K562 (cell line): ENCODE measurements at regions not wholly inside any gene's neighbourhood (a gene's known extent, or its start where the extent isn't known, plus 50 kb on each side); places are given as distances from the start of the nearest gene placed in this dataset.

Source experiments
- ATAC-seq: fragments of 200-7000 bp; cut with Tn5 transposase; 3 replicates; pipeline ENCODE4 v1.9.1; 2020; ENCODE audit warnings: moderate library complexity
- BruUV-seq: library from RNA; stranded (reverse); fragments of 400-500 nt; replicated peaks from 2 replicates; lab custom pipeline; 2021; lab: Mats Ljungman, UMichigan
- CTCF ChIA-PET: fragments of 300-600 bp; formaldehyde crosslinking; extraction: SDS; loops from one replicate; lab custom pipeline; 2021; ENCODE audit warnings: low intra/inter-chr PET ratio; lab: Yijun Ruan, JAX
- POLR2A ChIA-PET: fragments of 300-600, 350-650 bp; sonication (Branson Sonifier 250); formaldehyde crosslinking; extraction: SDS; loops from one replicate; lab custom pipeline; 2021; ENCODE audit warnings: antibody characterized with exemption, inconsistent platforms; lab: Yijun Ruan, JAX
- DNase-seq, 4 experiments: peaks; one replicate each; pipeline versions ENCODE4 v3.0.0 to v3.0.0-alpha.2; 2011 to 2018; ENCODE audit warnings: low spot score in 3 of 4, mixed read lengths in 3 of 4; ENCODE audit errors: extremely low read depth in 1 of 4
- FAIRE-seq: peaks from 2 replicates; lab custom pipeline; 2011; peaks lifted over from hg19 to GRCh38; lab: Jason Lieb, UNC
- H2AFZ ChIP-seq: 2 replicates; pipeline ENCODE4 v1.6.0; 2011; ENCODE audit warnings: low read depth, low read length, control low read depth, inconsistent platforms
- H3K27ac ChIP-seq: fragments of 200-600 bp; 3 replicates; pipeline ENCODE4 v1.8.0; 2011; ENCODE audit warnings: low read depth, mild to moderate bottlenecking, control low read depth, inconsistent platforms, low read length, moderate library complexity, mixed read lengths; ENCODE audit errors: extremely low read depth
- H3K27me3 ChIP-seq, 2 experiments: fragments of 300-600 bp in 1 of 2; 2 replicates in 1 of 2; 3 replicates in 1 of 2; pipeline versions ENCODE4 v1.6.0 to v1.8.0; 2011; ENCODE audit warnings: inconsistent platforms in 2 of 2, low read length in 2 of 2, mild to moderate bottlenecking in 1 of 2, mixed read lengths in 1 of 2, moderate library complexity in 1 of 2; ENCODE audit not compliant: control insufficient read depth in 2 of 2, insufficient read depth in 2 of 2
- H3K36me3 ChIP-seq: fragments of 300-600 bp; 3 replicates; pipeline ENCODE4 v1.8.0; 2011; ENCODE audit warnings: mild to moderate bottlenecking, low read length, inconsistent platforms; ENCODE audit not compliant: control insufficient read depth, insufficient read depth
- H3K4me1 ChIP-seq, 2 experiments: fragments of 200-600 bp in 1 of 2; replicated peaks in 1 of 2; 2 replicates in 1 of 2; 3 replicates in 1 of 2; pipeline versions ENCODE4 v1.5.1 to v1.8.0; 2011; ENCODE audit warnings: inconsistent platforms in 2 of 2, low read length in 2 of 2, mild to moderate bottlenecking in 1 of 2, mixed read lengths in 1 of 2, moderate library complexity in 1 of 2; ENCODE audit not compliant: control insufficient read depth in 2 of 2, insufficient read depth in 2 of 2
- H3K4me2 ChIP-seq: 2 replicates; pipeline ENCODE4 v1.6.1; 2011; ENCODE audit warnings: low read length, control low read depth, inconsistent platforms, mixed read lengths; ENCODE audit not compliant: insufficient read depth
- H3K4me3 ChIP-seq: fragments of 200-600 bp; sonication (generic), shearing (Covaris generic); 2 replicates; pipeline ENCODE4 v1.5.1; 2016; ENCODE audit warnings: control low read depth, inconsistent platforms
- H3K79me2 ChIP-seq: fragments of 200-600 bp; 3 replicates; pipeline ENCODE4 v1.8.0; 2011; ENCODE audit warnings: low read length, inconsistent platforms; ENCODE audit not compliant: control insufficient read depth, insufficient read depth
- H3K9ac ChIP-seq, 2 experiments: 2 replicates each; pipeline versions ENCODE4 v1.6.0 to v1.6.1; 2011; ENCODE audit warnings: low read depth in 2 of 2, low read length in 2 of 2, control low read depth in 1 of 2, inconsistent platforms in 1 of 2, mild to moderate bottlenecking in 1 of 2, mixed read lengths in 1 of 2; ENCODE audit not compliant: insufficient read depth in 1 of 2
- H3K9me1 ChIP-seq: one replicate; pipeline ENCODE4 v1.6.0; 2011; ENCODE audit warnings: inconsistent platforms, mild to moderate bottlenecking, low read length, moderate library complexity; ENCODE audit not compliant: control insufficient read depth, insufficient read depth
- H3K9me3 ChIP-seq: replicated peaks from 2 replicates; pipeline ENCODE4 v1.5.1; 2011; ENCODE audit warnings: low read depth, low read length, inconsistent platforms; ENCODE audit not compliant: control insufficient read depth, insufficient read depth
- H4K20me1 ChIP-seq: replicated peaks from 2 replicates; pipeline ENCODE4 v1.6.1; 2011; ENCODE audit warnings: low read length, inconsistent platforms, mixed read lengths; ENCODE audit not compliant: control insufficient read depth, insufficient read depth
- CBX5 ChIP-seq: IDR thresholded peaks from 2 replicates; pipeline ENCODE4 v1.6.1; 2014; ENCODE audit warnings: low read depth, borderline replicate concordance
- ELF1 ChIP-seq: fragments of 200-800 bp; sonication (Bioruptor generic); IDR thresholded peaks from 2 replicates; pipeline ENCODE4 v1.6.1; 2016; ENCODE audit warnings: missing genetic modification characterization, missing compliant biosample characterization
- HLTF ChIP-seq: fragments of 450-650 bp; IDR thresholded peaks from 2 replicates; pipeline ENCODE4 v1.6.1; 2016
- MBD2 ChIP-seq: sonication (generic); IDR thresholded peaks from 2 replicates; pipeline ENCODE4 v1.6.1; 2016; ENCODE audit warnings: low read depth, borderline replicate concordance
- PKNOX1 ChIP-seq: fragments of 450-650 bp; IDR thresholded peaks from 2 replicates; pipeline ENCODE4 v1.6.1; 2016
- POLR3G ChIP-seq: IDR thresholded peaks from 2 replicates; pipeline ENCODE4 v1.6.1; 2011; ENCODE audit not compliant: insufficient read length, insufficient replicate concordance; ENCODE audit errors: extremely low read depth
- TFE3 ChIP-seq: fragments of 450-650 bp; formaldehyde crosslinking; IDR thresholded peaks from 2 replicates; pipeline ENCODE4 v1.4.0; 2020; ENCODE audit warnings: mild to moderate bottlenecking, mixed read lengths
- TSHZ1 ChIP-seq: fragments of 250-450 bp; sonication (Bioruptor Pico); IDR thresholded peaks from 2 replicates; pipeline ENCODE4 v1.4.0; 2020; ENCODE audit warnings: mild to moderate bottlenecking, moderate library complexity
- UBTF ChIP-seq, 2 experiments: IDR thresholded peaks; 2 replicates each; pipeline ENCODE4 v1.6.1; 2012; ENCODE audit warnings: improper control_type of control experiment in 2 of 2, low read depth in 2 of 2, low read length in 2 of 2, borderline replicate concordance in 1 of 2
- XRCC5 ChIP-seq: fragments of 200-400 bp; formaldehyde crosslinking; IDR thresholded peaks from 2 replicates; pipeline ENCODE4 v1.6.1; 2017; ENCODE audit warnings: low read depth, mild to moderate bottlenecking, low read length
- ZC3H8 ChIP-seq: fragments of 450-650 bp; IDR thresholded peaks from 2 replicates; pipeline ENCODE4 v1.6.1; 2017
- ZNF124 ChIP-seq: sonication (generic); formaldehyde crosslinking; IDR thresholded peaks from 2 replicates; pipeline ENCODE4 v1.8.1; 2022; ENCODE audit warnings: missing genetic modification reagents
- ZNF253 ChIP-seq: fragments of 250-450 bp; sonication (Bioruptor Pico); conservative IDR thresholded peaks from 2 replicates; pipeline ENCODE4 v1.6.1; 2021; ENCODE audit warnings: mild to moderate bottlenecking
- WGBS: fragments of 100-300 bp; shearing (Covaris generic); methylation state at CpG from one replicate; pipeline ENCODE4 v1.1.6; 2016; ENCODE audit warnings: low coverage, mixed read lengths; ENCODE audit not compliant: insufficient coverage; ENCODE audit errors: missing lambda C conversion rate; 5-methylcytosine and 5-hydroxymethylcytosine counted together
- in situ Hi-C: fragments of 300-500 bp; cut with MboI; formaldehyde crosslinking; loops from 4 replicates; pipeline ENCODE4 v1.15.0; 2018; ENCODE audit warnings: inconsistent platforms, mixed read lengths
- intact Hi-C: fragments of 100-400 bp; cut with micrococcal nuclease; formaldehyde crosslinking; loops from 2 replicates; pipeline ENCODE4 v1.14.2; 2022

GRCh38 chr1:82478916-82479315 lies 678.2 kb downstream of the ADGRL2 start:
- no peak overlapping the region for H3K27ac ChIP-seq
- H3K4me3 ChIP-seq: no peak overlapping the region
- no peaks in the 10 kb centered on the region for H3K79me2 ChIP-seq
- no peak for FAIRE-seq
- DNase-seq: no peak
- CTCF ChIA-PET: no interaction called here
- H2AFZ ChIP-seq: no peak overlapping the region
- ATAC-seq: no peak
- no TSS peak for BruUV-seq
- POLR2A ChIA-PET: no interaction called here
- H4K20me1 ChIP-seq: no peaks in the 10 kb centered on the region
- intact Hi-C loops: no loop called here
- H3K27me3 ChIP-seq: no peaks in the 10 kb centered on the region
- no peaks in the 10 kb centered on the region for H3K9me1 ChIP-seq
- no peaks in the 10 kb centered on the region for H3K9me3 ChIP-seq
- no peak overlapping the region for H3K4me2 ChIP-seq
- H3K9ac ChIP-seq: no peak overlapping the region
- in situ Hi-C loops: no loop called here
- no peaks in the 10 kb centered on the region for H3K36me3 ChIP-seq
- WGBS: 2% methylated on average over 3 of the region's 3 CpGs
- no peaks in the 10 kb centered on the region for H3K4me1 ChIP-seq
- TF ChIP-seq UBTF (IDR thresholded peaks at IDR 0.05; ENCODE audit: borderline replicate concordance in 1 of 2, low read depth in 2 of 2, low read length in 2 of 2): no peak
- no peak for TF ChIP-seq POLR3G
- TF ChIP-seq TSHZ1: no peak
- TF ChIP-seq HLTF: no peak
- TF ChIP-seq ELF1: no peak
- TF ChIP-seq TFE3 (CRISPR knock-in tag): no peak
- TF ChIP-seq ZC3H8: no peak
- no peak for TF ChIP-seq ZNF253 (CRISPR knock-in tag)
- no peak for TF ChIP-seq MBD2
- TF ChIP-seq ZNF124 (CRISPR knock-in tag): no peak
- TF ChIP-seq PKNOX1: no peak
- no peak for TF ChIP-seq XRCC5
- no peak for TF ChIP-seq CBX5
